PFSK-1 (cell line): ENCODE measurements at regions not wholly inside any gene's neighbourhood (a gene's known extent, or its start where the extent isn't known, plus 50 kb on each side); places are given as distances from the start of the nearest gene placed in this dataset.

Experiments used
- FOXP2 ChIP-seq: optimal IDR thresholded peaks from 2 replicates; pipeline ENCODE3; 2011; ENCODE audit warnings: borderline replicate concordance, control low read depth, inconsistent platforms; ENCODE audit not compliant: insufficient read depth; ENCODE audit errors: extremely low read length, extremely low read depth
- POLR2AphosphoS5 ChIP-seq: IDR thresholded peaks from 2 replicates; pipeline ENCODE4 v1.6.1; 2012; ENCODE audit warnings: low read depth, mild to moderate bottlenecking, control low read depth, low read length, moderate library complexity
- REST ChIP-seq, 2 experiments: IDR thresholded peaks; 2 replicates each; pipeline versions ENCODE4 v1.6.1 to v1.8.0; 2011 to 2012; ENCODE audit warnings: low read depth in 2 of 2, low read length in 2 of 2, control low read depth in 1 of 2, inconsistent platforms in 1 of 2, mild to moderate bottlenecking in 1 of 2, moderate library complexity in 1 of 2; ENCODE audit not compliant: insufficient read depth in 1 of 2
- SIN3A ChIP-seq: IDR thresholded peaks from 2 replicates; pipeline ENCODE4 v1.6.1; 2012; ENCODE audit warnings: mild to moderate bottlenecking, low read length, moderate library complexity, borderline replicate concordance; ENCODE audit not compliant: insufficient read depth
- TAF1 ChIP-seq: IDR thresholded peaks from 2 replicates; pipeline ENCODE4 v1.6.1; 2012; ENCODE audit warnings: low read length, control low read depth, borderline replicate concordance; ENCODE audit not compliant: insufficient read depth

GRCh38 chr18:25725501-25725900 lies 364.9 kb downstream of the SS18 start:
- no peak for TF ChIP-seq REST (IDR thresholded peaks at IDR 0.05; ENCODE audit: insufficient read depth in 1 of 2, low read depth in 2 of 2, low read length in 2 of 2)
- TF ChIP-seq SIN3A = no peak
- no peak for TF ChIP-seq TAF1
- no peak for TF ChIP-seq FOXP2
- TF ChIP-seq POLR2AphosphoS5 = no peak

- TF ChIP-seq POLR2AphosphoS5 = no peak
- TF ChIP-seq FOXP2 = no peak
- no peak for TF ChIP-seq TAF1
- no peak for TF ChIP-seq SIN3A
- TF ChIP-seq REST (IDR thresholded peaks at IDR 0.05; ENCODE audit: insufficient read depth in 1 of 2, low read depth in 2 of 2, low read length in 2 of 2) = no peak
Observed at GRCh38 chr18:25724997-25725396, 365.4 kb downstream of the SS18 start.

- TF ChIP-seq SIN3A (no peak), FOXP2 (no peak), REST (IDR thresholded peaks at IDR 0.05; ENCODE audit: insufficient read depth in 1 of 2, low read depth in 2 of 2, low read length in 2 of 2) (no peak), POLR2AphosphoS5 (no peak), TAF1 (no peak)
Observed at GRCh38 chr18:25724121-25724520, 366.3 kb downstream of the SS18 start.

GRCh38 chr18:25713103-25713502 lies 361.1 kb upstream of the ZNF521 start:
- TF ChIP-seq POLR2AphosphoS5 = no peak
- TF ChIP-seq SIN3A = no peak
- TF ChIP-seq FOXP2 = no peak
- no peak for TF ChIP-seq TAF1
- TF ChIP-seq REST (IDR thresholded peaks at IDR 0.05; ENCODE audit: insufficient read depth in 1 of 2, low read depth in 2 of 2, low read length in 2 of 2) = no peak

GRCh38 chr18:25710981-25711380 lies 359.0 kb upstream of the ZNF521 start:
- TF ChIP-seq SIN3A (no peak), POLR2AphosphoS5 (no peak)

- no peak for TF ChIP-seq FOXP2
- no peak for TF ChIP-seq POLR2AphosphoS5
- TF ChIP-seq TAF1 = no peak
- no peak for TF ChIP-seq REST (IDR thresholded peaks at IDR 0.05; ENCODE audit: insufficient read depth in 1 of 2, low read depth in 2 of 2, low read length in 2 of 2)
- TF ChIP-seq SIN3A = no peak
Observed at GRCh38 chr18:25705650-25706049, 353.7 kb upstream of the ZNF521 start.
